HT-29 (cell line): ENCODE measurements at regions not wholly inside any gene's neighbourhood (a gene's known extent, or its start where the extent isn't known, plus 50 kb on each side); places are given as distances from the start of the nearest gene placed in this dataset.
A peak's percentile ranks its signal among the peaks of the same experiment; 100 is the strongest.

Experiments used
- small RNA-seq: library from RNA; depleted of rRNA; stranded (forward); fragments of <200 nt; gene quantifications from one replicate; pipeline ENCODE3, GENCODE V24; 2014

Small RNAs in the stretch of these regions (small RNA-seq; reads per million reads assigned to genes)
- gene RF00012: 1.4 reads per million, percentile 50 among the genes with 10 or more reads in this experiment
